K562 (cell line): ENCODE measurements at regions not wholly inside any gene's neighbourhood (a gene's known extent, or its start where the extent isn't known, plus 50 kb on each side); places are given as distances from the start of the nearest gene placed in this dataset.

Experiments used
- ATAC-seq: fragments of 200-7000 bp; cut with Tn5 transposase; 3 replicates; pipeline ENCODE4 v1.9.1; 2020; ENCODE audit warnings: moderate library complexity
- BruUV-seq: library from RNA; stranded (reverse); fragments of 400-500 nt; replicated peaks from 2 replicates; lab custom pipeline; 2021; lab: Mats Ljungman, UMichigan
- CTCF ChIA-PET: fragments of 300-600 bp; formaldehyde crosslinking; extraction: SDS; loops from one replicate; lab custom pipeline; 2021; ENCODE audit warnings: low intra/inter-chr PET ratio; lab: Yijun Ruan, JAX
- POLR2A ChIA-PET: fragments of 300-600, 350-650 bp; sonication (Branson Sonifier 250); formaldehyde crosslinking; extraction: SDS; loops from one replicate; lab custom pipeline; 2021; ENCODE audit warnings: antibody characterized with exemption, inconsistent platforms; lab: Yijun Ruan, JAX
- DNase-seq, 4 experiments: peaks; one replicate each; pipeline versions ENCODE4 v3.0.0 to v3.0.0-alpha.2; 2011 to 2018; ENCODE audit warnings: low spot score in 3 of 4, mixed read lengths in 3 of 4; ENCODE audit errors: extremely low read depth in 1 of 4
- FAIRE-seq: peaks from 2 replicates; lab custom pipeline; 2011; peaks lifted over from hg19 to GRCh38; lab: Jason Lieb, UNC
- H2AFZ ChIP-seq: 2 replicates; pipeline ENCODE4 v1.6.0; 2011; ENCODE audit warnings: low read depth, low read length, control low read depth, inconsistent platforms
- H3K27ac ChIP-seq: fragments of 200-600 bp; 3 replicates; pipeline ENCODE4 v1.8.0; 2011; ENCODE audit warnings: low read depth, mild to moderate bottlenecking, control low read depth, inconsistent platforms, low read length, moderate library complexity, mixed read lengths; ENCODE audit errors: extremely low read depth
- H3K27me3 ChIP-seq, 2 experiments: fragments of 300-600 bp in 1 of 2; 2 replicates in 1 of 2; 3 replicates in 1 of 2; pipeline versions ENCODE4 v1.6.0 to v1.8.0; 2011; ENCODE audit warnings: inconsistent platforms in 2 of 2, low read length in 2 of 2, mild to moderate bottlenecking in 1 of 2, mixed read lengths in 1 of 2, moderate library complexity in 1 of 2; ENCODE audit not compliant: control insufficient read depth in 2 of 2, insufficient read depth in 2 of 2
- H3K36me3 ChIP-seq: fragments of 300-600 bp; 3 replicates; pipeline ENCODE4 v1.8.0; 2011; ENCODE audit warnings: mild to moderate bottlenecking, low read length, inconsistent platforms; ENCODE audit not compliant: control insufficient read depth, insufficient read depth
- H3K4me1 ChIP-seq, 2 experiments: fragments of 200-600 bp in 1 of 2; replicated peaks in 1 of 2; 2 replicates in 1 of 2; 3 replicates in 1 of 2; pipeline versions ENCODE4 v1.5.1 to v1.8.0; 2011; ENCODE audit warnings: inconsistent platforms in 2 of 2, low read length in 2 of 2, mild to moderate bottlenecking in 1 of 2, mixed read lengths in 1 of 2, moderate library complexity in 1 of 2; ENCODE audit not compliant: control insufficient read depth in 2 of 2, insufficient read depth in 2 of 2
- H3K4me2 ChIP-seq: 2 replicates; pipeline ENCODE4 v1.6.1; 2011; ENCODE audit warnings: low read length, control low read depth, inconsistent platforms, mixed read lengths; ENCODE audit not compliant: insufficient read depth
- H3K4me3 ChIP-seq: fragments of 200-600 bp; sonication (generic), shearing (Covaris generic); 2 replicates; pipeline ENCODE4 v1.5.1; 2016; ENCODE audit warnings: control low read depth, inconsistent platforms
- H3K79me2 ChIP-seq: fragments of 200-600 bp; 3 replicates; pipeline ENCODE4 v1.8.0; 2011; ENCODE audit warnings: low read length, inconsistent platforms; ENCODE audit not compliant: control insufficient read depth, insufficient read depth
- H3K9ac ChIP-seq, 2 experiments: 2 replicates each; pipeline versions ENCODE4 v1.6.0 to v1.6.1; 2011; ENCODE audit warnings: low read depth in 2 of 2, low read length in 2 of 2, control low read depth in 1 of 2, inconsistent platforms in 1 of 2, mild to moderate bottlenecking in 1 of 2, mixed read lengths in 1 of 2; ENCODE audit not compliant: insufficient read depth in 1 of 2
- H3K9me1 ChIP-seq: one replicate; pipeline ENCODE4 v1.6.0; 2011; ENCODE audit warnings: inconsistent platforms, mild to moderate bottlenecking, low read length, moderate library complexity; ENCODE audit not compliant: control insufficient read depth, insufficient read depth
- H3K9me3 ChIP-seq: replicated peaks from 2 replicates; pipeline ENCODE4 v1.5.1; 2011; ENCODE audit warnings: low read depth, low read length, inconsistent platforms; ENCODE audit not compliant: control insufficient read depth, insufficient read depth
- H4K20me1 ChIP-seq: replicated peaks from 2 replicates; pipeline ENCODE4 v1.6.1; 2011; ENCODE audit warnings: low read length, inconsistent platforms, mixed read lengths; ENCODE audit not compliant: control insufficient read depth, insufficient read depth
- CBX5 ChIP-seq: IDR thresholded peaks from 2 replicates; pipeline ENCODE4 v1.6.1; 2014; ENCODE audit warnings: low read depth, borderline replicate concordance
- EWSR1 ChIP-seq: fragments of 450-650 bp; IDR thresholded peaks from 2 replicates; pipeline ENCODE4 v1.6.1; 2018; ENCODE audit warnings: borderline replicate concordance, mild to moderate bottlenecking, low read depth, moderate library complexity; ENCODE audit not compliant: partially characterized antibody
- PHF20 ChIP-seq: fragments of 450-650 bp; IDR thresholded peaks from 2 replicates; pipeline ENCODE4 v1.6.1; 2018; ENCODE audit not compliant: partially characterized antibody
- POLR2B ChIP-seq: fragments of 450-650 bp; IDR thresholded peaks from 2 replicates; pipeline ENCODE4 v1.6.1; 2018; ENCODE audit warnings: low read depth; ENCODE audit not compliant: partially characterized antibody
- POLR2H ChIP-seq: IDR thresholded peaks from 2 replicates; pipeline ENCODE4 v1.6.1; 2016; ENCODE audit warnings: missing genetic modification characterization, low read depth, mild to moderate bottlenecking, control low read depth, missing compliant biosample characterization, moderate library complexity
- SMAD4 ChIP-seq: fragments of 250-450 bp; sonication (Bioruptor Pico); conservative IDR thresholded peaks from 2 replicates; pipeline ENCODE4 v1.8.0; 2021; ENCODE audit warnings: inconsistent platforms, mild to moderate bottlenecking, moderate library complexity
- TCF7L2 ChIP-seq: fragments of 150-350 bp; IDR thresholded peaks from 2 replicates; pipeline ENCODE4 v1.6.1; 2016; ENCODE audit warnings: low read depth, mild to moderate bottlenecking, low read length, moderate library complexity
- ZZZ3 ChIP-seq: fragments of 450-650 bp; IDR thresholded peaks from 2 replicates; pipeline ENCODE4 v1.6.1; 2016; ENCODE audit warnings: antibody characterized with exemption, mild to moderate bottlenecking, moderate library complexity
- WGBS: fragments of 100-300 bp; shearing (Covaris generic); methylation state at CpG from one replicate; pipeline ENCODE4 v1.1.6; 2016; ENCODE audit warnings: low coverage, mixed read lengths; ENCODE audit not compliant: insufficient coverage; ENCODE audit errors: missing lambda C conversion rate; 5-methylcytosine and 5-hydroxymethylcytosine counted together
- in situ Hi-C: fragments of 300-500 bp; cut with MboI; formaldehyde crosslinking; loops from 4 replicates; pipeline ENCODE4 v1.15.0; 2018; ENCODE audit warnings: inconsistent platforms, mixed read lengths
- intact Hi-C: fragments of 100-400 bp; cut with micrococcal nuclease; formaldehyde crosslinking; loops from 2 replicates; pipeline ENCODE4 v1.14.2; 2022
- TF ChIP-seq, protein P1 (sequence below): fragments of 200-400 bp; formaldehyde crosslinking; IDR thresholded peaks from 2 replicates; pipeline ENCODE4 v1.6.1; 2017; ENCODE audit warnings: mild to moderate bottlenecking, low read depth, low read length, moderate library complexity
- TF ChIP-seq, protein P2 (sequence below): sonication (generic); formaldehyde crosslinking; IDR thresholded peaks from 2 replicates; pipeline ENCODE4 v1.8.0; 2022; ENCODE audit warnings: mild to moderate bottlenecking, missing genetic modification reagents
- TF ChIP-seq, protein P3 (sequence below): sonication (generic); formaldehyde crosslinking; IDR thresholded peaks from 2 replicates; pipeline ENCODE4 v1.8.0; 2023; ENCODE audit warnings: mild to moderate bottlenecking, missing genetic modification reagents

DNA sequence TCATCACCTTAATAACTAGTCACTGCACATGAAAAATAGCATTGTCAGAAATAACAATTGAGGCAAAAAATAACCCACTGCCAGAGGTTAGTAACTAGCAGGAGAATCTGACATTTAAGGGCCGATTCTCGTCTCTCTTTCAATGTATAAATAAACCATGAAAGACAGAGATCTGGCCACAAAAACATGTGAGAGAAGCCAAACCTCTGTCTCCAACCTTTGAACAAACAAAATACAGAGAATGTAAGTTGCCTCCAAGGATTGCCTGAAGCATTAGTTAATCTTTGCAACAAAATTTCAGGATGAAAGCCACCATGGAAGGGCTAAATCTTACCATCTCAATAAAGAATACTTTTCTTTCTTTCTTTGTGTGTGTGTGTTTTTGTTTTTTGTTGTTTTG, 257.4 kb upstream of the TMTC1 start:
- Histone ChIP-seq H3K9me3 (no peaks in the 10 kb centered on the region), H4K20me1 (no peaks in the 10 kb centered on the region), H3K27ac (no peak overlapping the region), H3K4me1 (no peaks in the 10 kb centered on the region), H2AFZ (no peak overlapping the region), H3K36me3 (no peaks in the 10 kb centered on the region), H3K9ac (no peak overlapping the region), H3K27me3 (no peaks in the 10 kb centered on the region), H3K9me1 (no peaks in the 10 kb centered on the region), H3K4me2 (no peak overlapping the region), H3K79me2 (no peaks in the 10 kb centered on the region), H3K4me3 (no peak overlapping the region)
- ATAC-seq (no peak), DNase-seq (no peak), FAIRE-seq (no peak)
- TF ChIP-seq ZZZ3 (no peak), POLR2B (no peak), CBX5 (no peak), EWSR1 (no peak), POLR2H (tag) (no peak), SMAD4 (CRISPR knock-in tag) (no peak), TCF7L2 (no peak), PHF20 (no peak)
- TF ChIP-seq, protein P1, sequence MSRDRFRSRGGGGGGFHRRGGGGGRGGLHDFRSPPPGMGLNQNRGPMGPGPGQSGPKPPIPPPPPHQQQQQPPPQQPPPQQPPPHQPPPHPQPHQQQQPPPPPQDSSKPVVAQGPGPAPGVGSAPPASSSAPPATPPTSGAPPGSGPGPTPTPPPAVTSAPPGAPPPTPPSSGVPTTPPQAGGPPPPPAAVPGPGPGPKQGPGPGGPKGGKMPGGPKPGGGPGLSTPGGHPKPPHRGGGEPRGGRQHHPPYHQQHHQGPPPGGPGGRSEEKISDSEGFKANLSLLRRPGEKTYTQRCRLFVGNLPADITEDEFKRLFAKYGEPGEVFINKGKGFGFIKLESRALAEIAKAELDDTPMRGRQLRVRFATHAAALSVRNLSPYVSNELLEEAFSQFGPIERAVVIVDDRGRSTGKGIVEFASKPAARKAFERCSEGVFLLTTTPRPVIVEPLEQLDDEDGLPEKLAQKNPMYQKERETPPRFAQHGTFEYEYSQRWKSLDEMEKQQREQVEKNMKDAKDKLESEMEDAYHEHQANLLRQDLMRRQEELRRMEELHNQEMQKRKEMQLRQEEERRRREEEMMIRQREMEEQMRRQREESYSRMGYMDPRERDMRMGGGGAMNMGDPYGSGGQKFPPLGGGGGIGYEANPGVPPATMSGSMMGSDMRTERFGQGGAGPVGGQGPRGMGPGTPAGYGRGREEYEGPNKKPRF: no peak
- TF ChIP-seq, protein P2, sequence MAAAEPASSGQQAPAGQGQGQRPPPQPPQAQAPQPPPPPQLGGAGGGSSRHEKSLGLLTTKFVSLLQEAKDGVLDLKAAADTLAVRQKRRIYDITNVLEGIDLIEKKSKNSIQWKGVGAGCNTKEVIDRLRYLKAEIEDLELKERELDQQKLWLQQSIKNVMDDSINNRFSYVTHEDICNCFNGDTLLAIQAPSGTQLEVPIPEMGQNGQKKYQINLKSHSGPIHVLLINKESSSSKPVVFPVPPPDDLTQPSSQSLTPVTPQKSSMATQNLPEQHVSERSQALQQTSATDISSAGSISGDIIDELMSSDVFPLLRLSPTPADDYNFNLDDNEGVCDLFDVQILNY (CRISPR knock-in tag): no peak
- TF ChIP-seq, protein P3, sequence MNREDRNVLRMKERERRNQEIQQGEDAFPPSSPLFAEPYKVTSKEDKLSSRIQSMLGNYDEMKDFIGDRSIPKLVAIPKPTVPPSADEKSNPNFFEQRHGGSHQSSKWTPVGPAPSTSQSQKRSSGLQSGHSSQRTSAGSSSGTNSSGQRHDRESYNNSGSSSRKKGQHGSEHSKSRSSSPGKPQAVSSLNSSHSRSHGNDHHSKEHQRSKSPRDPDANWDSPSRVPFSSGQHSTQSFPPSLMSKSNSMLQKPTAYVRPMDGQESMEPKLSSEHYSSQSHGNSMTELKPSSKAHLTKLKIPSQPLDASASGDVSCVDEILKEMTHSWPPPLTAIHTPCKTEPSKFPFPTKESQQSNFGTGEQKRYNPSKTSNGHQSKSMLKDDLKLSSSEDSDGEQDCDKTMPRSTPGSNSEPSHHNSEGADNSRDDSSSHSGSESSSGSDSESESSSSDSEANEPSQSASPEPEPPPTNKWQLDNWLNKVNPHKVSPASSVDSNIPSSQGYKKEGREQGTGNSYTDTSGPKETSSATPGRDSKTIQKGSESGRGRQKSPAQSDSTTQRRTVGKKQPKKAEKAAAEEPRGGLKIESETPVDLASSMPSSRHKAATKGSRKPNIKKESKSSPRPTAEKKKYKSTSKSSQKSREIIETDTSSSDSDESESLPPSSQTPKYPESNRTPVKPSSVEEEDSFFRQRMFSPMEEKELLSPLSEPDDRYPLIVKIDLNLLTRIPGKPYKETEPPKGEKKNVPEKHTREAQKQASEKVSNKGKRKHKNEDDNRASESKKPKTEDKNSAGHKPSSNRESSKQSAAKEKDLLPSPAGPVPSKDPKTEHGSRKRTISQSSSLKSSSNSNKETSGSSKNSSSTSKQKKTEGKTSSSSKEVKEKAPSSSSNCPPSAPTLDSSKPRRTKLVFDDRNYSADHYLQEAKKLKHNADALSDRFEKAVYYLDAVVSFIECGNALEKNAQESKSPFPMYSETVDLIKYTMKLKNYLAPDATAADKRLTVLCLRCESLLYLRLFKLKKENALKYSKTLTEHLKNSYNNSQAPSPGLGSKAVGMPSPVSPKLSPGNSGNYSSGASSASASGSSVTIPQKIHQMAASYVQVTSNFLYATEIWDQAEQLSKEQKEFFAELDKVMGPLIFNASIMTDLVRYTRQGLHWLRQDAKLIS (CRISPR knock-in tag): no peak
- intact Hi-C loops (no loop called here), in situ Hi-C loops (no loop called here)
- POLR2A ChIA-PET: interaction anchor here (0.6 kb wide), 1 partner anchor 418 kb away, joined by 4 read pairs; no protein-coding TSS in a partner anchor
- 4% methylated on average over 2 of the region's 2 CpGs for WGBS
- no TSS peak for BruUV-seq
- CTCF ChIA-PET: no interaction called here
